ENCODE measurements at regions not wholly inside any gene's neighbourhood (a gene's known extent, or its start where the extent isn't known, plus 50 kb on each side); places are given as distances from the start of the nearest gene placed in this dataset.

- TF ChIP-seq POLR2AphosphoS5 (IDR thresholded peaks at IDR 0.05; ENCODE audit: insufficient read depth in 1 of 2, low read depth in 1 of 2) (no peak), CTCF (IDR thresholded peaks at IDR 0.05) (no peak), POLR2A (IDR thresholded peaks at IDR 0.05) (no peak)
These were observed 352.4 kb downstream of the C16orf95 start for GRCh38 chr16:86964796-86965241.

All from vagina (tissue), 2 donors.